ENCODE measurements at regions not wholly inside any gene's neighbourhood (a gene's known extent, or its start where the extent isn't known, plus 50 kb on each side); places are given as distances from the start of the nearest gene placed in this dataset.
"Not testable (repeated sequence)": the region's sequence is repeated elsewhere in the genome, so short reads cannot be mapped to it uniquely, and the experiment has no call there.

DNA sequence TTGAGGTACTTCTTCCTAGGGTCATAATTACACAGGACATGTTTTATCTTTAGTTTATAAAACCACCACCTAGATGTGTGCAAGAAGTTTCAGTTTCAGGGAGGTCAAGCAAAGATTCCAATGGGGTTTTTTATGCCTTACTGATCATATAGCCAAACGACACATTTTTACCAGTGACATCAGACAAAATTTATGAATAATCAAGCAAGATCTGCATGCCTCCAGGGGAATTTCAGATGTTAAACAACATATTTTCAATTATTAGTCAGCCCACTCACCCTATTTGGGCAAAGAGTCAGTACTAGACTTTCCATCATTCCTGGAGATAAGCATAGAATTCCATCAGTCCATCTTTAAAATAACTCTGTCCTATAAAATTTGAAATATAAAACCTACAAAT, 867.4 kb downstream of the KCNT2 start:
- Histone ChIP-seq H3K9me3 (ENCODE audit: control insufficient read depth, low read length) (no peaks in the 10 kb centered on the region), H3K4me1 (ENCODE audit: control insufficient read depth, insufficient read depth, low read length, poor library complexity, severe bottlenecking) (peaks cover 5% of the 10 kb centered on the region), H3K27ac (ENCODE audit: low read depth, low read length, severe bottlenecking) (no peak overlapping the region), H3K36me3 (ENCODE audit: control insufficient read depth, insufficient read depth, low read length) (no peaks in the 10 kb centered on the region), H3K4me3 (ENCODE audit: extremely low read depth, insufficient read depth, low read length, poor library complexity, severe bottlenecking) (no peak overlapping the region)
- WGBS, 2 experiments (ENCODE audit: insufficient coverage in 2 of 2): 57 to 83% methylated on average over 1 of the region's 1 CpG

DNA sequence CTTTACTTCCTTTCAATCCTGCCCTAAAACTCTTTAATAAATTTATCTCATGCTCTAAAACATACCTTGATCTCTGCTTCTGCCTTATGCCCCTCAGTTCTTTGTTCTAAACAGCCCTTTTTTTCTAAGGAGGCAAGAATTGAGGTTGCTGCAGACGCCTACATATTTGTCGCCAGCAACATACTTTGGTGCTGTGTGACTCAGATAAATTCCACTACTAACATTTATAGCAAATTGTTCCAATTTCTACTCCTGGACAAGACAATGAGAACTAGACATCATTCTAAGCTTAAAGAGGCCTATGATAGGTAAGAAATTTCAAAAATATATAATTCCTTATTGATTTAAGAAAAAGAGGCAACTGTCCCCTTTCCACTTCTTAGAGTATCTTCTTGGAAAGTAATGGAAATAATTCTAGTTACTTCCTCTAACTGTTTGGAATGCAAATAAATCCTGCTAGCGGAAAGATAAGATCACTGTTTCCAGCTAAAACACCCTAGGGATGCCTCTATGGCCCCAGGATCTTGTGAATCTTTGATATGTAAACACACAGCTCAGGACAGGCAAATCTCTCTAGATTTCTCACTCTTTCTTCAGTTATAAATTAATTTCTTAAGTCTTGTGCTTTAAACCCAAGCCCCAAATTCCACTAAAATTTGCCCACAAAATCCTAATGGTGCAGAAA, 869.1 kb downstream of the KCNT2 start:
- Histone ChIP-seq H3K27ac (ENCODE audit: low read depth, low read length, severe bottlenecking) (peak overlapping the region; percentile 51), H3K9me3 (ENCODE audit: control insufficient read depth, low read length) (no peaks in the 10 kb centered on the region), H3K36me3 (ENCODE audit: control insufficient read depth, insufficient read depth, low read length) (no peaks in the 10 kb centered on the region), H3K4me3 (ENCODE audit: extremely low read depth, insufficient read depth, low read length, poor library complexity, severe bottlenecking) (no peak overlapping the region), H3K4me1 (ENCODE audit: control insufficient read depth, insufficient read depth, low read length, poor library complexity, severe bottlenecking) (peaks cover 5% of the 10 kb centered on the region)
- no CpG with 5 or more reads among the region's 3 CpGs for WGBS, 2 experiments (ENCODE audit: insufficient coverage in 2 of 2)

DNA sequence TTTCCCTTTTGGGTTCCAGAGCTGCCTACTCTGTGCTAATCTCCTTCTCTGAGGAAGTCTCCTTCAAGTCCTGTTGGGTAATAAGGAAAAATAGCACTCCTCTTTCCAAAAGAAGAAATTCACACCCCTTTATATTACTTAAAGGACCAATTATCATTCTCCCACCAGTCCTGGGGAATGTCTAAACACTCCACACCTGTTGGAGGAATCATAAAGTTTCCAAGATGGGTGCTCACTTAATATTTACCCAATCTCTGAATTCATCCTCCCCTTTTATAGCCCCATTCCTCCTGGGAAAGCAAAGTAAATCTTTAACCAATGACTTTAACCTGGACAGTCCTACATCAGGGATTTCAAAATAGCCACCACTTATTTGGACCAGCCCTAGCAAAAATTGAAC, 873.1 kb downstream of the KCNT2 start:
- no peak overlapping the region for H3K4me3 ChIP-seq (ENCODE audit: extremely low read depth, insufficient read depth, low read length, poor library complexity, severe bottlenecking)
- H3K9me3 ChIP-seq (ENCODE audit: control insufficient read depth, low read length): no peaks in the 10 kb centered on the region
- H3K36me3 ChIP-seq (ENCODE audit: control insufficient read depth, insufficient read depth, low read length): no peaks in the 10 kb centered on the region
- H3K4me1 ChIP-seq (ENCODE audit: control insufficient read depth, insufficient read depth, low read length, poor library complexity, severe bottlenecking): peaks cover 5% of the 10 kb centered on the region
- no peak overlapping the region for H3K27ac ChIP-seq (ENCODE audit: low read depth, low read length, severe bottlenecking)

DNA sequence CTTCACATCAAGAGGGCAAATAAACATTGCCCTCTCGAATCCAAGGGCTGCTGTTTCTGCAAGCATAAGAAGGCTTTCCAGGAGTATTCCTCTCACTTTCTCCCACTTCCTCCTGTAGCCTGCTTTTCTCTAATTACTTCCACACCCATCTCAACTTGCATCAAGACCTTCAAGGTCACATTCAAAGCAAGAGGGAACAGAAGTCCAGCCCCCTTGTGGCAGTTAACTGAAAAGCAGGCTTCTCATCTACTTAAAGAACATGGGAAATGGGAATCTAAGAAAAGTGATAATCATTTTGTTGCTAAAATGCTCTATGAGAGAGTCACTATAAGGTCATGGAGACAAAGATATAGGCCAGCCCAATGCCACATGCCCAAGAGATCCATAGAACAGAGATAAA, 874.4 kb downstream of the KCNT2 start:
- Histone ChIP-seq H3K36me3 (ENCODE audit: control insufficient read depth, insufficient read depth, low read length) (no peaks in the 10 kb centered on the region), H3K9me3 (ENCODE audit: control insufficient read depth, low read length) (no peaks in the 10 kb centered on the region), H3K27ac (ENCODE audit: low read depth, low read length, severe bottlenecking) (no peak overlapping the region), H3K4me1 (ENCODE audit: control insufficient read depth, insufficient read depth, low read length, poor library complexity, severe bottlenecking) (peaks cover 5% of the 10 kb centered on the region), H3K4me3 (ENCODE audit: extremely low read depth, insufficient read depth, low read length, poor library complexity, severe bottlenecking) (no peak overlapping the region)
- WGBS, 2 experiments (ENCODE audit: insufficient coverage in 2 of 2): 80 to 100% methylated on average over 1 of the region's 1 CpG

DNA sequence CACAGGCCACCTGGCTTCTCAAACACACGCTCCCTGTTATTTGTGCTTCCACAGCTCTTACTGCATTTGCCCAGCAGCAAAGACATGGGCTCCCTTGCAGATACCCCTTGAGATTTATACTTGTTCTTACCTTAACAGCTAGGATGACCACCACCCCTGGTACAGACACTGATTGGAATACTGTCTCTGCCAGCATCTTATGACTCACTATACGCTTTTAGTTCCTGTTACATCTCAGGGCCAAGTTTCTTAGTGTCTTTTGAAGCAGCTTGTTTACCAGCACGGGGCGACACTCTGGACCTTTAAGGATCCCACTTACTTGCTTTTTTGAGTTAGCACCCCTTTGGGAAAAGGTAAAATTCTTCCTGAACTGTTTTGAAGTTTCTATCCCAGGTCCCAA, 874.8 kb downstream of the KCNT2 start:
- H3K27ac ChIP-seq (ENCODE audit: low read depth, low read length, severe bottlenecking): no peak overlapping the region
- H3K4me3 ChIP-seq (ENCODE audit: extremely low read depth, insufficient read depth, low read length, poor library complexity, severe bottlenecking): no peak overlapping the region
- peaks cover 1% of the 10 kb centered on the region for H3K4me1 ChIP-seq (ENCODE audit: control insufficient read depth, insufficient read depth, low read length, poor library complexity, severe bottlenecking)
- no peaks in the 10 kb centered on the region for H3K9me3 ChIP-seq (ENCODE audit: control insufficient read depth, low read length)
- WGBS, 2 experiments (ENCODE audit: insufficient coverage in 2 of 2): 68 to 73% methylated on average over 4 of the region's 4 CpGs
- H3K36me3 ChIP-seq (ENCODE audit: control insufficient read depth, insufficient read depth, low read length): no peaks in the 10 kb centered on the region

DNA sequence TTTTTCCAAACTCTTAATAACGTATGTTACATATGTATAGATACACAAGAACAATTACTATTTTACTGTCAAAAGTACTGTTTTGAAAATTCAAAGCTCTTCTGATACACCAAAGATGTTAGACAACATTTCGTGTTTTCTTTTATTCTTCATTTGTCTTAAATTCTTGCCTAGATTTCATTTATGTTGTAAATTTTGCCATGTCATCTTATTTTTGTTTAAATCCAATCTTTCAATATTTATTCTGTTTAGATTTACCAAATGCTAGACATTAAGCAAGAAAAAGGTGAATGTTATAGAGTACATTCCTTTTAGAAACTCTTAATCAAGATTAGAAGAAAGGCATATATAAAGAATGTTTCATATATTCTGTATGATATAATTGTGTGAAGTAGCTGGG, 876.9 kb downstream of the KCNT2 start:
- Histone ChIP-seq H3K4me3 (ENCODE audit: extremely low read depth, insufficient read depth, low read length, poor library complexity, severe bottlenecking) (no peak overlapping the region), H3K9me3 (ENCODE audit: control insufficient read depth, low read length) (no peaks in the 10 kb centered on the region), H3K36me3 (ENCODE audit: control insufficient read depth, insufficient read depth, low read length) (no peaks in the 10 kb centered on the region), H3K27ac (ENCODE audit: low read depth, low read length, severe bottlenecking) (no peak overlapping the region), H3K4me1 (ENCODE audit: control insufficient read depth, insufficient read depth, low read length, poor library complexity, severe bottlenecking) (no peaks in the 10 kb centered on the region)
- WGBS, 2 experiments (ENCODE audit: insufficient coverage in 2 of 2): no CpG with 5 or more reads among the region's 2 CpGs

DNA sequence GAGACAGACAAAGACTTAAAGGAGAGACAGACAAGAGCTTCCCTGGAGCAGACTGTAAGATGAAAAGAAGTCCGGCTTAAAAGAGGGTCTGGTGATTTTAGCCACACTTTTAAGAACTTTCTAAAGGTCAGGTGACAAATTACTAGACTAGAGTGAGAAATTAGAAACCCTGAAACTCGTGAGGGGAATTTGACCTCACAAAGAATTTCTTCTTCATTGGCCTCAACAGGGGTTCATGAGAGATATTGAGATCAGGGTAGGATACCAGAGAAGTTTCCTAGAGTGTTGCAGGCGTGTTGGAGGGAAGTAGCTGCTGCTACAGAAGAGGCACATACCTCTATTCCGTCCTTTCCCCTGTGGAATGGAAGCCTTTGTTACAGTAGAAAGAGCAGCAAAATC, 884.4 kb downstream of the KCNT2 start:
- Histone ChIP-seq H3K4me1 (ENCODE audit: control insufficient read depth, insufficient read depth, low read length, poor library complexity, severe bottlenecking) (no peaks in the 10 kb centered on the region), H3K36me3 (ENCODE audit: control insufficient read depth, insufficient read depth, low read length) (no peaks in the 10 kb centered on the region), H3K9me3 (ENCODE audit: control insufficient read depth, low read length) (no peaks in the 10 kb centered on the region), H3K4me3 (ENCODE audit: extremely low read depth, insufficient read depth, low read length, poor library complexity, severe bottlenecking) (no peak overlapping the region), H3K27ac (ENCODE audit: low read depth, low read length, severe bottlenecking) (no peak overlapping the region)
- 92 to 95% methylated on average over 2 to 4 of the region's 4 CpGs for WGBS, 2 experiments (ENCODE audit: insufficient coverage in 2 of 2)

DNA sequence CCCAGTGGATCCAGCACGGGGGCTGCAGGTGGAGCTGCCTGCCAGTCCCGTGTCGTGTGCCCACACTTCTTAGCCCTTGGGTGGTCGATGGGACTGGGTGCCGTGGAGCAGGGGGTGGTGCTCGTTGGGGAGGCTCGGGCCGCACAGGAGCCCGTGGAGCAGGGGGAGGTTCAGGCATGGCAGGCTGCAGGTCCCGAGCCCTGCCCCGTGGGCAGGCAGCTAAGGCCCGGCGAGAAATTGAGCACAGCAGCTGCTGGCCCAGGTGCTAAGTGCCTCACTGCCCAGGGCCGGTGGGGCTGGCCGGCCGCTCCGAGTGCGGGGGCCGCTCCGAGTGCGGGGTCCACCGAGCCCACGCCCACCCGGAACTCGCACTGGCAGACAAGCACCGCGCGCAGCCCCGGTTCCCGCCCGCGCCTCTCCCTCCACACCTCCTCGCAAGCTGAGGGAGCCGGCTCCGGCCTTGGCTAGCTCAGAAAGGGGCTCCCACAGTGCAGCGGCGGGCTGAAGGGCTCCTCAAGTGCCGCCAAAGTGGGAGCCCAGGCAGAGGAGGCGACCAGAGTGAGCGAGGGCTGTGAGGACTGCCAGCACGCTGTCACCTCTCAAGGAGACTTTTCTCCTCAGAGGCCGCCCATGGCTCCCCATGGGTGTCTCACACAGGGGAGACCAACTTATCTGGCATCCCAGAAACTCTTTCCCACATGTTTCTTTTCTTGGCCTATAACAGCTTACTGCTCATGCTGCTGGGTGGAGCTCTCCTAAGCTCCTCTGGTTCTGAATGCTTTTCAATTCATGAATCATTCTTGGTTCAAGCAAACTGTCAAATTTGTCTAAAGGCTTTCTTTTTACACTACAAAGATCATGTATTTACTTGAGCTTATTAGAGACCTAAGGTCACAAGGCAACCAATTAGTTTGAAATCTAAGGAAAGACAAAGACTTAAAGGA, 885.1 kb downstream of the KCNT2 start:
- 92 to 99% methylated on average over 9 to 14 of the region's 42 CpGs for WGBS, 2 experiments (ENCODE audit: insufficient coverage in 2 of 2)
- H3K9me3 ChIP-seq (ENCODE audit: control insufficient read depth, low read length); H3K4me1 ChIP-seq (ENCODE audit: control insufficient read depth, insufficient read depth, low read length, poor library complexity, severe bottlenecking); H3K27ac ChIP-seq (ENCODE audit: low read depth, low read length, severe bottlenecking); H3K36me3 ChIP-seq (ENCODE audit: control insufficient read depth, insufficient read depth, low read length); H3K4me3 ChIP-seq (ENCODE audit: extremely low read depth, insufficient read depth, low read length, poor library complexity, severe bottlenecking): not testable (repeated sequence)

DNA sequence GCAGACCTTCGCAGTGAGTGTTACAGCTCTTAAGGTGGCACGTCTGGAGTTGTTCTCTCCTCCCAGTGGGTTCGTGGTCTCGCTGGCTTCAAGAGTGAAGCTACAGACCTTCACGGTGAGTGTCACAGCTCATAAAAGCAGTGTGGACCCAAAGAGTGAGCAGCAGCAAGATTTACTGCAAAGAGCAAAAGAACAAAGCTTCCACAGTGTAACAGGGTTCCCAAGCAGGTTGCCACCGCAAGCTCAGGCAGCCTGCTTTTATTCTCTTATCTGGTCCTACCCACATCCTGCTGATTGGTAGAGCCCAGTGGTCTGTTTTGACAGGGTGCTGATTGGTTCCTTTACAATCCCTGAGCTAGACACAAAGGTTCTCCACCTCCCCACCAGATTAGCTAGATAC, 886.1 kb downstream of the KCNT2 start:
- not testable (repeated sequence) for H3K27ac ChIP-seq (ENCODE audit: low read depth, low read length, severe bottlenecking); H3K4me1 ChIP-seq (ENCODE audit: control insufficient read depth, insufficient read depth, low read length, poor library complexity, severe bottlenecking); H3K4me3 ChIP-seq (ENCODE audit: extremely low read depth, insufficient read depth, low read length, poor library complexity, severe bottlenecking); H3K36me3 ChIP-seq (ENCODE audit: control insufficient read depth, insufficient read depth, low read length); H3K9me3 ChIP-seq (ENCODE audit: control insufficient read depth, low read length)
- WGBS, 2 experiments (ENCODE audit: insufficient coverage in 2 of 2): 72 to 73% methylated on average over 5 to 6 of the region's 6 CpGs

DNA sequence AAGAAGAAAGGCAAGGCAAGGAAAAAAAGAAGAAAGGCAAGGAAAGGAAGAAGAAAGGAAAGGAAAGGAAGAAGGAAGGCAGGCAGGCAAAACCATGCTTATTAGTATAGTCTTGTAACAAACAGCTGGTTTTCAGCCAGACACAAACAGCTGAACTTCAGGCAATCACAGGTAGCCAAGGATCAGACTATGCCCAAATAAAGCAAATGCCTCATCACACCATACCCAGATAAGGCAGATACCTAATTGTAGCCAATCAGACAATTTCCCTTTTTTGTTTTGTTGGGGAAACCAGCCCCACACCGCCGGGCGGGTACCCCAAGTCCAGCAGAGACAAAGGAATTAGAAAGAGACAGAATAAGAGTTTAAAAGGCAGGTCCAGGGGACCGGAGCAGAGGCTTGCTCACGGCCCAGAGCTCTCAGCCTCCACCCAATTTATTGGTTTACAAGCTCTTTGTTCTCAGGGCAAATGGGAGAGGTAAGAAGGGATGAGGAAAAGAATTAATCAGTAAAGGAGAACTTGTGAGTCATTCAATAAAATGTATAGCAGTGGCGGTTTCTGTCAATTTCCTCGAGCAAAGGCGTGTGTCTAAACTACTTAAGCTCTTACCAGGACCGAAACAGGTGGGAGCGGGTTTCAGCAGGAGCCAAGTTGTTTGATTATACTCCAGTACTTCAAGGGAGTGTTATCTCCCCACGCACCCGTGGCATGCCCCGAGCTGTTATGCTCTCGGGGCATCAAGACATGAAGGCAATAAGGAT, 886.8 kb downstream of the KCNT2 start:
- Histone ChIP-seq H3K9me3 (ENCODE audit: control insufficient read depth, low read length) (no peaks in the 10 kb centered on the region), H3K4me1 (ENCODE audit: control insufficient read depth, insufficient read depth, low read length, poor library complexity, severe bottlenecking) (no peaks in the 10 kb centered on the region), H3K4me3 (ENCODE audit: extremely low read depth, insufficient read depth, low read length, poor library complexity, severe bottlenecking) (no peak overlapping the region), H3K27ac (ENCODE audit: low read depth, low read length, severe bottlenecking) (no peak overlapping the region), H3K36me3 (ENCODE audit: control insufficient read depth, insufficient read depth, low read length) (no peaks in the 10 kb centered on the region)
- WGBS, 2 experiments (ENCODE audit: insufficient coverage in 2 of 2): 92 to 94% methylated on average over 6 to 8 of the region's 14 CpGs
